H1 (cell line): ENCODE measurements at regions not wholly inside any gene's neighbourhood (a gene's known extent, or its start where the extent isn't known, plus 50 kb on each side); places are given as distances from the start of the nearest gene placed in this dataset.

Experiments used
- CBX5 ChIP-seq: fragments of 300-800, 300-1000 bp; sonication (generic); IDR thresholded peaks from 2 replicates; pipeline ENCODE4 v1.7.1; 2016; ENCODE audit warnings: antibody characterized with exemption, low read length, low read depth
- RAD21 ChIP-seq, 2 experiments: IDR thresholded peaks in 1 of 2; conservative IDR thresholded peaks in 1 of 2; 2 replicates each; pipeline ENCODE4 v1.6.1; 2011; ENCODE audit warnings: low read depth in 2 of 2, low read length in 2 of 2, improper control_type of control experiment in 1 of 2, inconsistent platforms in 1 of 2, mild to moderate bottlenecking in 1 of 2, moderate library complexity in 1 of 2
- SP2 ChIP-seq: IDR thresholded peaks from 2 replicates; pipeline ENCODE4 v1.6.1; 2012; ENCODE audit warnings: mild to moderate bottlenecking, low read length, inconsistent platforms
- SUZ12 ChIP-seq: fragments of 200-600 bp; sonication (generic); IDR thresholded peaks from 2 replicates; pipeline ENCODE4 v1.6.1; 2012; ENCODE audit warnings: mild to moderate bottlenecking, inconsistent platforms, low read length, moderate library complexity, mixed read lengths
- TEAD4 ChIP-seq: IDR thresholded peaks from 2 replicates; pipeline ENCODE4 v1.6.1; 2012; ENCODE audit warnings: low read depth, low read length, inconsistent platforms, mixed read lengths

- no peak for TF ChIP-seq TEAD4
- TF ChIP-seq SUZ12 = no peak
- TF ChIP-seq SP2 = no peak
- no peak for TF ChIP-seq RAD21 (IDR thresholded peaks at IDR 0.05 in 1 of 2, conservative IDR thresholded peaks at IDR 0.05 in 1 of 2; ENCODE audit: low read depth in 2 of 2, low read length in 2 of 2)
- no peak for TF ChIP-seq CBX5
These were observed 108.7 kb downstream of the PALM2AKAP2 start (continued) for GRCh38 chr9:109888695-109889094.
